GM03348 (cell line): ENCODE measurements at regions not wholly inside any gene's neighbourhood (a gene's known extent, or its start where the extent isn't known, plus 50 kb on each side); places are given as distances from the start of the nearest gene placed in this dataset.

Experiments used
- DNase-seq: peaks from one replicate; pipeline ENCODE4 v3.0.0; 2012; ENCODE audit warnings: low spot score

GRCh38 chr4:44120646-44121045 is 328.0 kb downstream of the KCTD8 start:
- no peak for DNase-seq

- no peak for DNase-seq
Measured at GRCh38 chr4:44121210-44121609, 327.4 kb downstream of the KCTD8 start.
